ENCODE measurements at regions not wholly inside any gene's neighbourhood (a gene's known extent, or its start where the extent isn't known, plus 50 kb on each side); places are given as distances from the start of the nearest gene placed in this dataset.
"Not testable (repeated sequence)": the region's sequence is repeated elsewhere in the genome, so short reads cannot be mapped to it uniquely, and the experiment has no call there.

GRCh38 chr1:219416598-219417238, 196.2 kb downstream of the ZC3H11B start:
- ChIA-PET CTCF (interaction anchor here (0.6 to 3.1 kb wide), 12 partner anchors 9 to 1112 kb away, joined by 3 to 20 read pairs (median 3); no protein-coding TSS in a partner anchor), POLR2A (no interaction called here)
- TF ChIP-seq, protein P1, sequence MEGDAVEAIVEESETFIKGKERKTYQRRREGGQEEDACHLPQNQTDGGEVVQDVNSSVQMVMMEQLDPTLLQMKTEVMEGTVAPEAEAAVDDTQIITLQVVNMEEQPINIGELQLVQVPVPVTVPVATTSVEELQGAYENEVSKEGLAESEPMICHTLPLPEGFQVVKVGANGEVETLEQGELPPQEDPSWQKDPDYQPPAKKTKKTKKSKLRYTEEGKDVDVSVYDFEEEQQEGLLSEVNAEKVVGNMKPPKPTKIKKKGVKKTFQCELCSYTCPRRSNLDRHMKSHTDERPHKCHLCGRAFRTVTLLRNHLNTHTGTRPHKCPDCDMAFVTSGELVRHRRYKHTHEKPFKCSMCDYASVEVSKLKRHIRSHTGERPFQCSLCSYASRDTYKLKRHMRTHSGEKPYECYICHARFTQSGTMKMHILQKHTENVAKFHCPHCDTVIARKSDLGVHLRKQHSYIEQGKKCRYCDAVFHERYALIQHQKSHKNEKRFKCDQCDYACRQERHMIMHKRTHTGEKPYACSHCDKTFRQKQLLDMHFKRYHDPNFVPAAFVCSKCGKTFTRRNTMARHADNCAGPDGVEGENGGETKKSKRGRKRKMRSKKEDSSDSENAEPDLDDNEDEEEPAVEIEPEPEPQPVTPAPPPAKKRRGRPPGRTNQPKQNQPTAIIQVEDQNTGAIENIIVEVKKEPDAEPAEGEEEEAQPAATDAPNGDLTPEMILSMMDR (IDR thresholded peaks at IDR 0.05; ENCODE audit: insufficient read depth, low read length, missing control alignments), result peak; percentile 62
- H3K4me3 ChIP-seq (ENCODE audit: low read depth, low read length), result no peak overlapping the region
- DNase-seq (ENCODE audit: low read depth, low spot score), result no peak

DNA sequence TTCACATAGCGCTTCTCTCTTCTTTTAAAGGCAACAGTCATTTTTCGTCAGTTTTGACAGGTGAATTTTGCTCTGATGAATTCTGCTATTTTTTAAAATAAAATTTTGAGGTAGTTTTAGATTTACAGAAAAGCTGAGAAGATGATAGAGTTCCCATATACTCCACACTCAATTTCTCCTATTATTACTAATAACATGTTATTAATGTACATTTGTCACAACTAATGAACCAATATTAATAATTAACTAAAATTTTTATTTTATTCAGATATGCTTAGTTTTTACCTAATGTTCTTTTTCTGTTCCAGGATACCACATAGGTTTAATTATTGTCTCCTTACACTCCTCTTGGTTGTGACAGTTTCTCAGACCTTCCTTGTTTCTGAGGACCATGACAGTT, 197.0 kb downstream of the ZC3H11B start:
- ChIA-PET CTCF (interaction anchor here (0.7 to 3.1 kb wide), 4 partner anchors 10 to 1087 kb away, joined by 3 to 14 read pairs (median 6); no protein-coding TSS in a partner anchor), POLR2A (no interaction called here)
- no peak overlapping the region for H3K4me3 ChIP-seq (ENCODE audit: low read depth, low read length)
- TF ChIP-seq, protein P1 (IDR thresholded peaks at IDR 0.05; ENCODE audit: insufficient read depth, low read length, missing control alignments), result no peak
- no peak for DNase-seq (ENCODE audit: low read depth, low spot score)

GRCh38 chr1:219415433-219415832, 197.5 kb downstream of the ZC3H11B start:
- ChIA-PET CTCF (interaction anchor here (0.7 to 3.1 kb wide), 2 partner anchors 45 to 1086 kb away, joined by 3 to 14 read pairs; no protein-coding TSS in a partner anchor), POLR2A (no interaction called here)
- TF ChIP-seq, protein P1 (IDR thresholded peaks at IDR 0.05; ENCODE audit: insufficient read depth, low read length, missing control alignments), result no peak
- no peak overlapping the region for H3K4me3 ChIP-seq (ENCODE audit: low read depth, low read length)
- DNase-seq (ENCODE audit: low read depth, low spot score), result no peak

DNA sequence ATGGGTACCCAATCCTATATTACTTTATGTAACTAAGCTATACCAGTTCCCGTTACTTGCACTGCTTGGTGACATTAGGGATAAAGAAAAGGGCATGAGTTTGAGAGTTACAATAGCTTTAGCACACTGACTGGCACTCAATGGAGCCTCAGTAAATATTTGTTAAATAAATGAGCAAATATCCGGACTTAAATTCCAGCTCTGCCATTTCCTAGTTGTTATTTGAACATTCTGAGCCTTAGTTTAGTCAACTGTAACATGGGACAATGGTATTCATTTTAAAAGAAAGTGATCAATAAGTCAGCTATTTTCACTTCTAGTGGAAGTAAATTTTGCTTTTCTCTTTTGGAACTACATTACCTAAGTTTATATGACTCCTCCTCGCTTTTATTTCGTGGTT, 198.7 kb downstream of the ZC3H11B start:
- no peak overlapping the region for H3K4me3 ChIP-seq (ENCODE audit: low read depth, low read length)
- POLR2A ChIA-PET, result no interaction called here
- CTCF ChIA-PET, result interaction anchor here (1.6 kb wide), 2 partner anchors 8 to 1085 kb away, joined by 3 to 7 read pairs; no protein-coding TSS in a partner anchor
- TF ChIP-seq, protein P1 (IDR thresholded peaks at IDR 0.05; ENCODE audit: insufficient read depth, low read length, missing control alignments), result no peak
- DNase-seq (ENCODE audit: low read depth, low spot score), result no peak

- no peak overlapping the region for H3K4me3 ChIP-seq (ENCODE audit: low read depth, low read length)
- ChIA-PET POLR2A (no interaction called here), CTCF (interaction anchor here (0.6 to 1.6 kb wide), 3 partner anchors 9 to 1084 kb away, joined by 3 to 7 read pairs (median 3); no protein-coding TSS in a partner anchor)
- no peak for DNase-seq (ENCODE audit: low read depth, low spot score)
- TF ChIP-seq, protein P1 (IDR thresholded peaks at IDR 0.05; ENCODE audit: insufficient read depth, low read length, missing control alignments), result no peak
Observed at GRCh38 chr1:219413536-219413935, 199.4 kb downstream of the ZC3H11B start.

DNA sequence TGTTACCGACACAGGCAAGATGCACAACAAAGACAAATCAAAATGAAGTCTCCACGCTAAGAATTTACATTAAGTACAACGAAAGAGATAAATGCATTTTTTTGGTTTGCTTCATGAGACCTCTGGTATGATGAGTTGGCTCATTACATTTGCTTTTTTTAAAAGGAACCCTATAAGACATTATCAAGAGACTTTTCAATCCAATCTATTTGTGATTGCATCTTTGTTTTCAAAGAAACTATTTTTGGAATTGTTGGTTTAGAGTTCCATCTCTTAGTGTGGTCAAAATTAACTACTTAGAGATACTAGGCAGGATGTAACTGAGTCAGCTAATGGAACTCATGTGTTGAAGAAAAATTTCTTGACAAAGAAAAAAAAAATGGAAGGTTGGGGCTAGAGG, 200.1 kb downstream of the ZC3H11B start:
- ChIA-PET CTCF (interaction anchor here (1.2 to 1.6 kb wide), 4 partner anchors 10 to 1083 kb away, joined by 3 to 7 read pairs (median 4); no protein-coding TSS in a partner anchor), POLR2A (no interaction called here)
- DNase-seq (ENCODE audit: low read depth, low spot score), result peak; percentile 59
- TF ChIP-seq, protein P1 (IDR thresholded peaks at IDR 0.05; ENCODE audit: insufficient read depth, low read length, missing control alignments), result no peak
- H3K4me3 ChIP-seq (ENCODE audit: low read depth, low read length), result no peak overlapping the region

DNA sequence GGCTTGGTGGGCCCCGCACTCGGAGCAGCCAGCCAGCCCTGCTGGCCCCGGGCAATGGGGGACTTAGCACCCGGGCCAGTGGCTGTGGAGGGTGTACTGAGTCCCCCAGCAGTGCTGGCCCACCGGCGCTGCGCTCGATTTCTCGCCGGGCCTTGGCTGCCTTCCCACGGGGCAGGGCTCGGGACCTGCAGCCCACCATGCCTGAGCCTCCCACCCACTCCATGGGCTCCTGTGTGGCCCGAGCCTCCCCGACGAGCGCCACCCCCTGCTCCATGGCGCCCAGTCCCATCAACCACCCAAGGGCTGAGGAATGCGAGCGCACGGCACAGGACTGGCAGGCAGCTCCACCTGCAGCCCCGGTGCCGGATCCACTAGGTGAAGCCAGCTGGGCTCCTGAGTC, 202.2 kb downstream of the ZC3H11B start:
- CTCF ChIA-PET; DNase-seq (ENCODE audit: low read depth, low spot score); H3K4me3 ChIP-seq (ENCODE audit: low read depth, low read length): not testable (repeated sequence)
- POLR2A ChIA-PET, result interaction anchor here (0.6 kb wide), 1 partner anchor 390 kb away, joined by 3 read pairs; no protein-coding TSS in a partner anchor
